Mesendoderm (in vitro differentiated cells): ENCODE measurements at regions not wholly inside any gene's neighbourhood (a gene's known extent, or its start where the extent isn't known, plus 50 kb on each side); places are given as distances from the start of the nearest gene placed in this dataset.
"Not testable (repeated sequence)": the region's sequence is repeated elsewhere in the genome, so short reads cannot be mapped to it uniquely, and the experiment has no call there.

Experiments
- DNase-seq: peaks from one replicate; pipeline ENCODE4 v3.0.0; 2013
- H2AK5ac ChIP-seq: 2 replicates; pipeline ENCODE4 v1.6.1; 2013; ENCODE audit warnings: low read length, inconsistent platforms
- H2BK120ac ChIP-seq: 2 replicates; pipeline ENCODE4 v1.6.1; 2013; ENCODE audit warnings: low read depth, mild to moderate bottlenecking, low read length, moderate library complexity, mixed read lengths
- H2BK15ac ChIP-seq: replicated peaks from 2 replicates; pipeline ENCODE4 v1.6.1; 2013; ENCODE audit warnings: low read depth, mild to moderate bottlenecking, moderate library complexity
- H2BK5ac ChIP-seq: 2 replicates; pipeline ENCODE4 v1.6.1; 2013; ENCODE audit warnings: low read length, inconsistent platforms
- H3K18ac ChIP-seq: 2 replicates; pipeline ENCODE4 v1.6.1; 2013; ENCODE audit warnings: mild to moderate bottlenecking, low read length, mixed read lengths
- H3K23ac ChIP-seq: one replicate; pipeline ENCODE4 v1.6.1; 2013; ENCODE audit warnings: low read length
- H3K27ac ChIP-seq: 2 replicates; pipeline ENCODE4 v1.5.1; 2013; ENCODE audit warnings: low read depth, mild to moderate bottlenecking, inconsistent platforms, low read length, moderate library complexity
- H3K27me3 ChIP-seq: 2 replicates; pipeline ENCODE4 v1.6.1; 2013; ENCODE audit warnings: low read length, control low read depth, mild to moderate bottlenecking, inconsistent platforms; ENCODE audit not compliant: insufficient read depth, poor library complexity
- H3K36me3 ChIP-seq: 2 replicates; pipeline ENCODE4 v1.6.1; 2013; ENCODE audit warnings: low read length, inconsistent platforms; ENCODE audit not compliant: control insufficient read depth, insufficient read depth
- H3K4ac ChIP-seq: one replicate; pipeline ENCODE4 v1.6.1; 2013; ENCODE audit warnings: low read depth, mild to moderate bottlenecking, low read length, moderate library complexity
- H3K4me1 ChIP-seq: 2 replicates; pipeline ENCODE4 v1.6.1; 2013; ENCODE audit warnings: low read depth, low read length, inconsistent platforms; ENCODE audit not compliant: control insufficient read depth
- H3K4me2 ChIP-seq: 2 replicates; pipeline ENCODE4 v1.6.1; 2013; ENCODE audit warnings: low read length
- H3K4me3 ChIP-seq: 2 replicates; pipeline ENCODE4 v1.5.1; 2013; ENCODE audit warnings: mild to moderate bottlenecking, low read length
- H3K56ac ChIP-seq: one replicate; pipeline ENCODE4 v1.6.1; 2013; ENCODE audit warnings: low read length
- H3K79me1 ChIP-seq: 2 replicates; pipeline ENCODE4 v1.6.1; 2013; ENCODE audit warnings: low read length, inconsistent platforms
- H3K79me2 ChIP-seq: 2 replicates; pipeline ENCODE4 v1.6.1; 2013; ENCODE audit warnings: mild to moderate bottlenecking, low read length; ENCODE audit not compliant: control insufficient read depth, insufficient read depth
- H3K9ac ChIP-seq: 2 replicates; pipeline ENCODE4 v1.6.1; 2013; ENCODE audit warnings: low read length, inconsistent platforms
- H4K5ac ChIP-seq: one replicate; pipeline ENCODE4 v1.6.1; 2013; ENCODE audit warnings: low read length
- H4K8ac ChIP-seq: one replicate; pipeline ENCODE4 v1.6.1; 2013; ENCODE audit warnings: low read depth, mild to moderate bottlenecking, control low read depth, low read length, moderate library complexity
- WGBS: extraction: QIAGEN DNeasy Blood & Tissue Kit; methylation state at CpG from one replicate; pipeline ENCODE4 v1.1.7; 2013; ENCODE audit warnings: low lambda C conversion rate, missing lambda C conversion rate; ENCODE audit not compliant: insufficient coverage; ENCODE audit errors: extremely low coverage; 5-methylcytosine and 5-hydroxymethylcytosine counted together

DNA sequence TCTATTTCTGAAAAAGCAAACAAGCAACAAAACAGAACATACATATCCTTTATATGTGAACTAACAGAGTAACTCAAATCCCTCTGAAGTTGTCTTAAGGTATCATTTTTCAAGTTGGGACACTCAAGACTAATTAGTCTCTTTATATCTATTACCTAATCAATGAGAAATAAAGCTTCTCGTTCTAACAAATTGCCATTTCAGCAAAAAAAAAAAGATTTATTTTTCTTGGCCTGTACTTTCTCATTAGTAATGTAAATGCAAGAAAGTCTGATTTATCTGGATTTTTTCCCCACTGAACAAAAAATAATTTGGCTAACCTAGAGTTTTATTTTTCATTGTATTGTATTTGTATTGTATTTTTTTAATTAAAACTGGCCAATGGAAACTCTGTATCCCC, 176.1 kb upstream of the NOL4 start:
- Histone ChIP-seq H3K27me3 (no peaks in the 10 kb centered on the region), H2BK15ac (no peak overlapping the region), H2AK5ac (no peak overlapping the region), H3K4me2 (no peak overlapping the region), H3K36me3 (no peaks in the 10 kb centered on the region), H3K4me1 (no peaks in the 10 kb centered on the region), H2BK120ac (no peak overlapping the region), H3K9ac (no peak overlapping the region), H3K4ac (no peak overlapping the region), H2BK5ac (no peak overlapping the region), H4K8ac (no peak overlapping the region), H3K79me1 (no peaks in the 10 kb centered on the region), H3K4me3 (no peak overlapping the region), H3K79me2 (no peaks in the 10 kb centered on the region), H3K18ac (no peak overlapping the region), H3K23ac (no peak overlapping the region), H4K5ac (no peak overlapping the region), H3K27ac (no peak overlapping the region), H3K56ac (no peak overlapping the region)
- no peak for DNase-seq
- WGBS: no CpG with 5 or more reads among the region's 1 CpG

DNA sequence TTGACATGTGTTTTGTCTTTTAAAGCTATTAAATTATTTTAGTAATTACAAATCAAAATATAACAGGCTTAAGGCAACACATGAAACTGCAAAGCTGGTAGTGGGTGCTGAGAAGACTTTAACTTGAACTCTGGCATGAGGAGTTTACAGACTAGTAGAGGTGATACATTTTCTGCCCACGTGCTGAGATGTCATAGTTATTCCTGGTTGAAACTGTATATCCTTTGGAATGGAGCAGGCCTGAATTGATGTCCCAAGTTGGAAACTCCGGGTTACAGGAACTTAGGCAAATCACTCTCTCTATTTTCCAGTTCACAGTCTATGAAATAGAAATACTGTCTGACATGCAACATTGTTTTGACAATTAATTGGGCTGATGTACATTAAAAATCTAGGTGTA, 177.1 kb upstream of the NOL4 start:
- Histone ChIP-seq H2AK5ac (no peak overlapping the region), H3K4me3 (no peak overlapping the region), H3K9ac (no peak overlapping the region), H3K27me3 (no peaks in the 10 kb centered on the region), H2BK15ac (no peak overlapping the region), H3K4ac (no peak overlapping the region), H3K27ac (no peak overlapping the region), H3K4me1 (no peaks in the 10 kb centered on the region), H3K23ac (no peak overlapping the region), H3K18ac (no peak overlapping the region), H2BK120ac (no peak overlapping the region), H3K36me3 (no peaks in the 10 kb centered on the region), H3K4me2 (no peak overlapping the region), H4K5ac (no peak overlapping the region), H4K8ac (no peak overlapping the region), H2BK5ac (no peak overlapping the region), H3K79me2 (no peaks in the 10 kb centered on the region), H3K79me1 (no peaks in the 10 kb centered on the region), H3K56ac (no peak overlapping the region)
- DNase-seq: no peak
- no CpG with 5 or more reads among the region's 2 CpGs for WGBS

DNA sequence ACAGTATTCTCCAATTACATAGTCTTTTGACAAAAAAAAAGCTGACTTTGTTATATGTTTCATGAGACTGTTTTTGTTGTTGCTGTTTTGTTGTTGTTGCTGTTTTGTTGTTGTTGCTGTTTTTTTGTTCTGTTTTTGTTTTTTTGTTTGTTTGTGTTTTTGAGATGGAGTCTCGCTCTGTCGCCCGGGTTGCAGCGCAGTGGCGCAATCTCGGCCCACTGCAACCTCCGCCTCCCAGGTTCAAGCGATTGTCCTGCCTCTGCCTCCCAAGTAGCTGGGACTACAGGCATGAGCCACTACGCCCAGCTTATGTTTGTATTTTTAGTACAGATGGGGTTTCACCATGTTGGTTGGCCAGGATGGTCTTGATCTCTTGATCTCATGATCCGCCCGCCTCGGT, 182.8 kb upstream of the NOL4 start:
- not testable (repeated sequence) for H4K8ac ChIP-seq, H2BK5ac ChIP-seq, H2BK120ac ChIP-seq, H3K27me3 ChIP-seq, H2AK5ac ChIP-seq, H4K5ac ChIP-seq, H3K9ac ChIP-seq, H3K27ac ChIP-seq, H3K56ac ChIP-seq, H3K23ac ChIP-seq, H3K4ac ChIP-seq, DNase-seq, H3K79me1 ChIP-seq, H3K4me3 ChIP-seq, H3K79me2 ChIP-seq, H2BK15ac ChIP-seq, H3K18ac ChIP-seq, H3K4me2 ChIP-seq, H3K36me3 ChIP-seq, H3K4me1 ChIP-seq
- no CpG with 5 or more reads among the region's 12 CpGs for WGBS

DNA sequence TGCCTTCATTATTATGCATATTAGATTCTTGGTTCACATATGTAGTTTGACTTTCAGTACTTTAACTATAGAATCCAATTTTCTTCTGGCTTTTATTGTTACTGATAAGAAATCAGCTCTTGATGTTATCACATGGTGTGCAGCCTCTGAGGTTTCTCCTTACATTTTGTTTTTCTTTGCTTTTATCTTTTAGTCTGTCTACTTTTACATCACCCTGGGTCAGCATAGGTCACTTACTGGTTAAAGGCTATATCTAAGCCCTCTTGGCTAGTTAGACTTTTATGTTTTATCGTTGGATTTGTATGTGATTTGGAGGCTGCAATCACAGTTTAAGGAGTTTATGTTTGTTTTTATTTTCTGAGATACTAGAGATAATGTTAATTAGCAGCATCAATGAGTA, 187.2 kb upstream of the NOL4 start:
- WGBS: no CpG with 5 or more reads among the region's 1 CpG

DNA sequence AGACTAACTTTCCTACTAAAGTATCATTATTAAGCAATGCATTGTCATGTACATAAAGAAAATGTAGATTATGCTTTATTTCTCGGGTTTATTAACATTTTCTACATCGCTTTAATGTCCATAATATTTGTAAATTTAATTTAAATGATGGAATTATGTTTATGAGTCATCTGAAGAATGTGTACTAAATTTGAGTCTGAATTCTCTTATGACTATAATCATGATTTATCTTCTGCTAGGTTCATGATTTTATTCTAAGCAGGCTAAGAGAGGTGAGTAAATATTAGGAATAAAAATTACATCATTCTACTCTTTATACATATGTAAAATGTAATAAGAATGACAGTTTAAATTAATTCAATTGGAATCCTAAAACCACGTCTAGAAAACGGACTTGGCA, 206.3 kb upstream of the NOL4 start:
- H3K27ac ChIP-seq: no peak overlapping the region
- no peak overlapping the region for H3K56ac ChIP-seq
- H4K8ac ChIP-seq: no peak overlapping the region
- H3K18ac ChIP-seq: no peak overlapping the region
- no peak overlapping the region for H3K4me2 ChIP-seq
- no CpG with 5 or more reads among the region's 4 CpGs for WGBS
- no peaks in the 10 kb centered on the region for H3K27me3 ChIP-seq
- H2BK120ac ChIP-seq: no peak overlapping the region
- no peaks in the 10 kb centered on the region for H3K36me3 ChIP-seq
- H3K9ac ChIP-seq: no peak overlapping the region
- H2AK5ac ChIP-seq: no peak overlapping the region
- no peaks in the 10 kb centered on the region for H3K4me1 ChIP-seq
- H3K4me3 ChIP-seq: no peak overlapping the region
- no peak for DNase-seq
- no peak overlapping the region for H2BK15ac ChIP-seq
- no peak overlapping the region for H2BK5ac ChIP-seq
- H3K79me1 ChIP-seq: no peaks in the 10 kb centered on the region
- no peak overlapping the region for H4K5ac ChIP-seq
- H3K79me2 ChIP-seq: no peaks in the 10 kb centered on the region
- no peak overlapping the region for H3K4ac ChIP-seq
- no peak overlapping the region for H3K23ac ChIP-seq

More for the DNA sequence above, 187.2 kb upstream of the NOL4 start:
- H3K23ac ChIP-seq: no peak overlapping the region
- H3K9ac ChIP-seq: no peak overlapping the region
- H3K36me3 ChIP-seq: no peaks in the 10 kb centered on the region
- no peak overlapping the region for H3K4ac ChIP-seq
- H2BK5ac ChIP-seq: no peak overlapping the region
- DNase-seq: no peak
- H3K27me3 ChIP-seq: no peaks in the 10 kb centered on the region
- no peak overlapping the region for H2BK15ac ChIP-seq
- H3K4me1 ChIP-seq: no peaks in the 10 kb centered on the region
- H3K27ac ChIP-seq: no peak overlapping the region
- no peaks in the 10 kb centered on the region for H3K79me2 ChIP-seq
- H2AK5ac ChIP-seq: no peak overlapping the region
- H3K79me1 ChIP-seq: no peaks in the 10 kb centered on the region
- no peak overlapping the region for H4K5ac ChIP-seq
- H4K8ac ChIP-seq: no peak overlapping the region
- H3K56ac ChIP-seq: no peak overlapping the region
- no peak overlapping the region for H3K4me2 ChIP-seq
- no peak overlapping the region for H3K18ac ChIP-seq
- no peak overlapping the region for H2BK120ac ChIP-seq
- no peak overlapping the region for H3K4me3 ChIP-seq

DNA sequence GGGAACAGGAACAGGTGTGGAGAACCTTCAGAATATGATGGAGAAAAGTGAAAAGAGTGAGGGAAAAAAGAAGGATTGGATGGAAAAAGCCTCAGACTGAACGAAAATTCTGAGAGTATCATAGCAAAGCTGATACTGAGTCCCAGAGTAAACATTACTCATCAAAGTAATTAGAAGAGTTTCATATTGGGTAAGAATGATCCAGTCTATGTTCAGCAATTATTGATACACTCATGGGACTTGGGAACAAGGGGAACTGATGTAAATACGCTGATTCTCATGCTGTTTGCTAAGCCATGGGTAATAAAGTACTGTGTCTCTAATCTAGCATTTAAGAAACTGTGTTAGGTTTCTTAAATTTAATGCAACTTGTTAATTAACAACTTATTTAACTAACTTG, 219.9 kb upstream of the NOL4 start:
- Histone ChIP-seq H3K4me3 (no peak overlapping the region), H4K5ac (no peak overlapping the region), H3K36me3 (no peaks in the 10 kb centered on the region)

More for the DNA sequence above, 219.9 kb upstream of the NOL4 start:
- no peak for DNase-seq
- Histone ChIP-seq H3K4me2 (no peak overlapping the region), H3K18ac (no peak overlapping the region), H3K56ac (no peak overlapping the region), H3K27ac (no peak overlapping the region), H2BK15ac (no peak overlapping the region), H2BK5ac (no peak overlapping the region), H3K23ac (no peak overlapping the region), H2AK5ac (no peak overlapping the region), H4K8ac (no peak overlapping the region), H3K27me3 (no peaks in the 10 kb centered on the region), H3K79me1 (no peaks in the 10 kb centered on the region), H3K79me2 (no peaks in the 10 kb centered on the region), H3K4ac (no peak overlapping the region), H3K4me1 (no peaks in the 10 kb centered on the region), H3K9ac (no peak overlapping the region), H2BK120ac (no peak overlapping the region)
- no CpG with 5 or more reads among the region's 2 CpGs for WGBS
